ENCODE measurements at regions not wholly inside any gene's neighbourhood (a gene's known extent, or its start where the extent isn't known, plus 50 kb on each side); places are given as distances from the start of the nearest gene placed in this dataset. TPM values are rescaled to one million over a fixed set of nuclear protein-coding genes. Genes with fewer than 3 reads are reported as not detected.

DNA sequence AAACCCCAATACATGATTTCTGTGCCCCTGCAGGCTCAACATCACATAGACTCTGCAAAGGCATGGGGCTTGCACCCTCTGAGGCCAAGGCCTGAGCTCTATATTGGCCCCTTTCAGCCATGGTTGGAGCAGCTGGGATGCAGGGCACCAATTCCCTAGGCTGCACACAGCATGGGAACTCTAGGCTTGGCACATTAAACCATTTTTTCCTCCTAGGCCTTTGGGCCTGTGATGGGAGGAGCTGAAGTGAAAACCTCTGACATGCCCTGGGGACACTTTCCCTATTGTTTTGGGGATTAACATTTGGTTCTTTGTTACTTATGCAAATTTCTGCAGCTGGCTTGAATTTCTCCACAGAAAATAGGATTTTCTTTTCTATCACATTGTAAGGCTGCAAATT is 1629.5 kb downstream of the OTOL1 start:
- TF ChIP-seq, protein P1, sequence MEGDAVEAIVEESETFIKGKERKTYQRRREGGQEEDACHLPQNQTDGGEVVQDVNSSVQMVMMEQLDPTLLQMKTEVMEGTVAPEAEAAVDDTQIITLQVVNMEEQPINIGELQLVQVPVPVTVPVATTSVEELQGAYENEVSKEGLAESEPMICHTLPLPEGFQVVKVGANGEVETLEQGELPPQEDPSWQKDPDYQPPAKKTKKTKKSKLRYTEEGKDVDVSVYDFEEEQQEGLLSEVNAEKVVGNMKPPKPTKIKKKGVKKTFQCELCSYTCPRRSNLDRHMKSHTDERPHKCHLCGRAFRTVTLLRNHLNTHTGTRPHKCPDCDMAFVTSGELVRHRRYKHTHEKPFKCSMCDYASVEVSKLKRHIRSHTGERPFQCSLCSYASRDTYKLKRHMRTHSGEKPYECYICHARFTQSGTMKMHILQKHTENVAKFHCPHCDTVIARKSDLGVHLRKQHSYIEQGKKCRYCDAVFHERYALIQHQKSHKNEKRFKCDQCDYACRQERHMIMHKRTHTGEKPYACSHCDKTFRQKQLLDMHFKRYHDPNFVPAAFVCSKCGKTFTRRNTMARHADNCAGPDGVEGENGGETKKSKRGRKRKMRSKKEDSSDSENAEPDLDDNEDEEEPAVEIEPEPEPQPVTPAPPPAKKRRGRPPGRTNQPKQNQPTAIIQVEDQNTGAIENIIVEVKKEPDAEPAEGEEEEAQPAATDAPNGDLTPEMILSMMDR (IDR thresholded peaks at IDR 0.05): no peak

More for the DNA sequence above, 1629.5 kb downstream of the OTOL1 start:
- Histone ChIP-seq H3K27ac (ENCODE audit: low read depth in 1 of 2, low read length in 2 of 2) (no peak overlapping the region), H3K9me3 (replicated peaks in 1 of 2; ENCODE audit: control insufficient read depth in 1 of 2, insufficient read depth in 1 of 2, low read length in 2 of 2) (peaks cover 23 to 40% of the 10 kb centered on the region in 2 donors), H4K20me1 (ENCODE audit: insufficient read depth, low read length) (no peaks in the 10 kb centered on the region), H3K4me2 (replicated peaks; ENCODE audit: extremely low read depth, low read length, poor library complexity, severe bottlenecking) (no peak overlapping the region), H2AFZ (ENCODE audit: insufficient read depth, low read depth, low read length, poor library complexity, severe bottlenecking) (no peak overlapping the region), H3K9ac (ENCODE audit: insufficient read depth, low read length, poor library complexity, severe bottlenecking) (no peak overlapping the region), H3K4me1 (ENCODE audit: control insufficient read depth in 1 of 2, insufficient read depth in 2 of 2, low read length in 2 of 2) (no peaks in the 10 kb centered on the region), H3K4me3 (replicated peaks in 1 of 3; ENCODE audit: low read depth in 2 of 3, low read length in 3 of 3) (no peak overlapping the region), H3K27me3 (ENCODE audit: control insufficient read depth in 2 of 2, insufficient read depth in 2 of 2, low read length in 2 of 2) (no peaks in the 10 kb centered on the region), H3K36me3 (replicated peaks in 1 of 2; ENCODE audit: control insufficient read depth in 1 of 2, insufficient read depth in 2 of 2, low read length in 2 of 2) (no peaks in the 10 kb centered on the region), H3K79me2 (ENCODE audit: insufficient read depth, low read length) (no peaks in the 10 kb centered on the region)
- no peak for DNase-seq
- intact Hi-C loops (cut with micrococcal nuclease): no loop called here
- H3K27me3 Mint-ChIP-seq (ENCODE audit: low read depth in 3 of 3): peaks cover 0 to 1% (median 0%) of the 10 kb centered on the region in 3 donors
- H3K36me3 Mint-ChIP-seq: no peaks in the 10 kb centered on the region
- H3K4me1 Mint-ChIP-seq: no peaks in the 10 kb centered on the region
- no peak overlapping the region for H3K4me3 Mint-ChIP-seq
- peaks cover under 1 to 17% (median 7%) of the 10 kb centered on the region in 7 donors for H3K9me3 Mint-ChIP-seq
- no peak overlapping the region for H3K27ac Mint-ChIP-seq

Small RNA genes in the stretch of these regions (small RNA-seq; reads per million reads assigned to genes)
- gene MIR1263 (ENCODE audit: insufficient read length, low read depth) (not detected), gene RNU7-82P (ENCODE audit: insufficient read length, low read depth) (not detected)

Measured in CD14-positive monocyte (primary cell).